ENCODE measurements at regions not wholly inside any gene's neighbourhood (a gene's known extent, or its start where the extent isn't known, plus 50 kb on each side); places are given as distances from the start of the nearest gene placed in this dataset.

DNA sequence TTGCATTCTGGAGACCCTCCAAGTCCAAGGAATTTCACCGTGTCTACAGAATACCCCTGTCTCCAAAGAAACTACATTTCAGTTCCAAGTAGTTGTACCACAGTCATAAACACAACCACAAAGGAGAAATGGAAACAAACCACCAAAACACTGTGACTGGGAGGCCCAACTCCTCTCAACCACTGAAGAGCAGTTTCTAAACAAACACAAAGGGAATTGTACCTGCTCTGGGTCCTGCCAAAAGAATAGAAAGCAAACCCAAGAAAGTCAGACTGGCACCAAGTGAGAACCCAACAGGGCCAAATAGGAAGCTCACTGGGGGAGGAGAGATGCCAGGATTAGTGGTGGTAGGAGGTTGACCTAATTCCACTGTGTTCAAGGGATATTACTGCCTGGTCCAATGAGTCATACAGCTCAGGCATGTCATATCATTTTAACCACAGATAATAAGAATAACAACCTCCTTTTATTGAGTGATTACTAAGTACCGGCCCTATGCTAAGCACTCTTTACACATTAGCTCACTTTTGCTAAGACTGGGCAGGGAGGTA is 123.9 kb upstream of the PPP2R5A start:
- TF ChIP-seq, protein P1, sequence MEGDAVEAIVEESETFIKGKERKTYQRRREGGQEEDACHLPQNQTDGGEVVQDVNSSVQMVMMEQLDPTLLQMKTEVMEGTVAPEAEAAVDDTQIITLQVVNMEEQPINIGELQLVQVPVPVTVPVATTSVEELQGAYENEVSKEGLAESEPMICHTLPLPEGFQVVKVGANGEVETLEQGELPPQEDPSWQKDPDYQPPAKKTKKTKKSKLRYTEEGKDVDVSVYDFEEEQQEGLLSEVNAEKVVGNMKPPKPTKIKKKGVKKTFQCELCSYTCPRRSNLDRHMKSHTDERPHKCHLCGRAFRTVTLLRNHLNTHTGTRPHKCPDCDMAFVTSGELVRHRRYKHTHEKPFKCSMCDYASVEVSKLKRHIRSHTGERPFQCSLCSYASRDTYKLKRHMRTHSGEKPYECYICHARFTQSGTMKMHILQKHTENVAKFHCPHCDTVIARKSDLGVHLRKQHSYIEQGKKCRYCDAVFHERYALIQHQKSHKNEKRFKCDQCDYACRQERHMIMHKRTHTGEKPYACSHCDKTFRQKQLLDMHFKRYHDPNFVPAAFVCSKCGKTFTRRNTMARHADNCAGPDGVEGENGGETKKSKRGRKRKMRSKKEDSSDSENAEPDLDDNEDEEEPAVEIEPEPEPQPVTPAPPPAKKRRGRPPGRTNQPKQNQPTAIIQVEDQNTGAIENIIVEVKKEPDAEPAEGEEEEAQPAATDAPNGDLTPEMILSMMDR (IDR thresholded peaks at IDR 0.05): no peak
- no peak for TF ChIP-seq POLR2A (IDR thresholded peaks at IDR 0.05)

Measured in Peyer's patch (tissue), 4 donors.